ENCODE measurements at regions not wholly inside any gene's neighbourhood (a gene's known extent, or its start where the extent isn't known, plus 50 kb on each side); places are given as distances from the start of the nearest gene placed in this dataset.
A peak's percentile ranks its signal among the peaks of the same experiment; 100 is the strongest.

GRCh38 chr15:79198461-79198860 lies 84.1 kb upstream of the ANKRD34C start (continued):
- TF ChIP-seq ZNF462 (CRISPR knock-in tag; IDR thresholded peaks at IDR 0.05): no peak
- TF ChIP-seq CTCF (conservative IDR thresholded peaks at IDR 0.05; ENCODE audit: low read depth in 2 of 2): no peak
- no peak for TF ChIP-seq POLR2AphosphoS5 (IDR thresholded peaks at IDR 0.05; ENCODE audit: low read depth)
- TF ChIP-seq EZH2 (IDR thresholded peaks at IDR 0.05; ENCODE audit: low read depth, unreplicated experiment): no peak
- TF ChIP-seq JUNB (IDR thresholded peaks at IDR 0.05; ENCODE audit: unreplicated experiment): no peak
- TF ChIP-seq ETS1 (IDR thresholded peaks at IDR 0.05): no peak
- TF ChIP-seq NANOG (IDR thresholded peaks at IDR 0.05; ENCODE audit: borderline replicate concordance): no peak

GRCh38 chr15:79197285-79197684 lies 85.2 kb upstream of the ANKRD34C start:
- Mint-ChIP-seq H3K27ac (no peak overlapping the region), H3K4me3 (no peak overlapping the region), H3K9me3 (no peaks in the 10 kb centered on the region), H3K4me1 (peaks cover 24% of the 10 kb centered on the region), H3K36me3 (ENCODE audit: low read depth) (no peaks in the 10 kb centered on the region), H3K27me3 (ENCODE audit: insufficient read depth, low read depth, poor library complexity) (peaks cover 2% of the 10 kb centered on the region)
- no peak overlapping the region for H2AFZ ChIP-seq
- peak; percentile 81 for ATAC-seq
- no peaks in the 10 kb centered on the region for H3F3A ChIP-seq (replicated peaks; ENCODE audit: low read depth)
- H3K36me3 ChIP-seq (ENCODE audit: insufficient read depth): no peaks in the 10 kb centered on the region
- H4K20me1 ChIP-seq (replicated peaks; ENCODE audit: insufficient read depth): no peaks in the 10 kb centered on the region
- no peaks in the 10 kb centered on the region for H3K27me3 ChIP-seq (ENCODE audit: insufficient read depth)
- no peak overlapping the region for H3K4me3 ChIP-seq
- peaks cover 15% of the 10 kb centered on the region for H3K4me1 ChIP-seq (ENCODE audit: insufficient read depth)
- 0 out of 2 replicates have a peak, but pooled peaks cover 6% of the 10 kb centered on the region for H3K9me2 ChIP-seq (ENCODE audit: insufficient read depth)
- H3K4me2 ChIP-seq: peak overlapping the region; percentile 50; the same call in 1 of the 2 replicates
- no peak overlapping the region for H3K27ac ChIP-seq (ENCODE audit: low read depth)
- no peaks in the 10 kb centered on the region for H3K79me2 ChIP-seq (replicated peaks; ENCODE audit: insufficient read depth)
- DNase-seq (ENCODE audit: low spot score): peak; percentile 76
- no peak for TF ChIP-seq ETS1 (IDR thresholded peaks at IDR 0.05)
- no peak for TF ChIP-seq REST (IDR thresholded peaks at IDR 0.05; ENCODE audit: unreplicated experiment)
- no peak for TF ChIP-seq CTCF (conservative IDR thresholded peaks at IDR 0.05; ENCODE audit: low read depth in 2 of 2)
- TF ChIP-seq NANOG (IDR thresholded peaks at IDR 0.05; ENCODE audit: borderline replicate concordance): no peak
- no peak for TF ChIP-seq JUNB (IDR thresholded peaks at IDR 0.05; ENCODE audit: unreplicated experiment)
